ENCODE measurements at regions not wholly inside any gene's neighbourhood (a gene's known extent, or its start where the extent isn't known, plus 50 kb on each side); places are given as distances from the start of the nearest gene placed in this dataset.
"Not testable (repeated sequence)": the region's sequence is repeated elsewhere in the genome, so short reads cannot be mapped to it uniquely, and the experiment has no call there.

GRCh38 chr4:173698557-173699262 is 168.7 kb upstream of the HAND2 start:
- DNase-seq (ENCODE audit: low read depth): no peak

- no peak for DNase-seq (ENCODE audit: low read depth)
Measured at GRCh38 chr4:173697840-173698239, 167.8 kb upstream of the HAND2 start.

GRCh38 chr4:173696551-173696950 is 166.5 kb upstream of the HAND2 start:
- DNase-seq (ENCODE audit: low read depth): no peak

GRCh38 chr4:173696011-173696410 is 166.0 kb upstream of the HAND2 start:
- no peak for DNase-seq (ENCODE audit: low read depth)

GRCh38 chr4:173685831-173686210 is 155.8 kb upstream of the HAND2 start:
- DNase-seq (ENCODE audit: low read depth): no peak

- no peak for DNase-seq (ENCODE audit: low read depth)
Measured at GRCh38 chr4:173685165-173685830, 155.3 kb upstream of the HAND2 start.

GRCh38 chr4:173684223-173684622 is 154.2 kb upstream of the HAND2 start:
- no peak for DNase-seq (ENCODE audit: low read depth)

- no peak for DNase-seq (ENCODE audit: low read depth)
Measured at GRCh38 chr4:173682609-173683008, 152.6 kb upstream of the HAND2 start.

GRCh38 chr4:173680278-173680677 is 150.2 kb upstream of the HAND2 start:
- DNase-seq (ENCODE audit: low read depth): no peak

- DNase-seq (ENCODE audit: low read depth): no peak
Measured at GRCh38 chr4:173675446-173675845, 145.4 kb upstream of the HAND2 start.

GRCh38 chr4:173669460-173670179 is 139.6 kb upstream of the HAND2 start:
- no peak for DNase-seq (ENCODE audit: low read depth)

GRCh38 chr4:173661001-173661400 is 131.0 kb upstream of the HAND2 start:
- no peak for DNase-seq (ENCODE audit: low read depth)

- DNase-seq (ENCODE audit: low read depth): no peak
Measured at GRCh38 chr4:173656898-173657297, 126.9 kb upstream of the HAND2 start.

GRCh38 chr4:173652283-173652931 is 122.4 kb upstream of the HAND2 start:
- DNase-seq (ENCODE audit: low read depth): no peak

GRCh38 chr4:173651651-173652282 is 121.7 kb upstream of the HAND2 start:
- DNase-seq (ENCODE audit: low read depth): no peak

GRCh38 chr4:173647902-173648301 is 117.9 kb upstream of the HAND2 start:
- no peak for DNase-seq (ENCODE audit: low read depth)

GRCh38 chr4:173642509-173642908 is 112.5 kb upstream of the HAND2 start:
- no peak for DNase-seq (ENCODE audit: low read depth)

- DNase-seq (ENCODE audit: low read depth): no peak
Measured at GRCh38 chr4:173635395-173635794, 105.4 kb upstream of the HAND2 start.

GRCh38 chr4:173626277-173626676 is 96.2 kb upstream of the HAND2 start:
- no peak for DNase-seq (ENCODE audit: low read depth)

- not testable (repeated sequence) for DNase-seq (ENCODE audit: low read depth)
Measured at GRCh38 chr4:173618648-173619047, 88.6 kb upstream of the HAND2 start.

GRCh38 chr4:173609158-173609557 is 79.1 kb upstream of the HAND2 start:
- DNase-seq (ENCODE audit: low read depth): no peak

- not testable (repeated sequence) for DNase-seq (ENCODE audit: low read depth)
Measured at GRCh38 chr4:173608632-173609031, 78.6 kb upstream of the HAND2 start.

All from GM04503 (cell line).